Heart left ventricle (tissue), 16 donors: ENCODE measurements at regions not wholly inside any gene's neighbourhood (a gene's known extent, or its start where the extent isn't known, plus 50 kb on each side); places are given as distances from the start of the nearest gene placed in this dataset.
A peak's percentile ranks its signal among the peaks of the same experiment; 100 is the strongest.
"Not testable (repeated sequence)": the region's sequence is repeated elsewhere in the genome, so short reads cannot be mapped to it uniquely, and the experiment has no call there.

ENCODE experiments used
- ATAC-seq, 4 donors: fragments of 200-7000 bp; cut with Tn5 transposase; one replicate each; pipeline ENCODE4 v1.9.1; 2020 to 2022; ENCODE audit warnings: moderate library complexity in 4 of 4, mild to moderate bottlenecking in 3 of 4, moderate number of reproducible peaks in 1 of 4
- DNase-seq, 5 donors: peaks; one replicate each; pipeline ENCODE4 v3.0.0-alpha.2; 2020
- H3K27ac ChIP-seq, 12 donors: fragments of 200-600 bp; sonication (generic) in 4 of 12; one replicate each; pipeline versions ENCODE4 v1.5.0 to v1.8.0; 2016 to 2022; ENCODE audit warnings: mild to moderate bottlenecking in 2 of 12
- H3K27me3 ChIP-seq, 9 donors: fragments of 200-600 bp; sonication (generic) in 2 of 9; one replicate each; pipeline versions ENCODE4 v1.5.1 to v1.8.0; 2016 to 2022; ENCODE audit warnings: mild to moderate bottlenecking in 3 of 9
- H3K36me3 ChIP-seq, 9 donors: fragments of 200-600 bp; sonication (generic) in 2 of 9; one replicate each; pipeline versions ENCODE4 v1.5.0 to v1.8.0; 2018 to 2022; ENCODE audit warnings: mild to moderate bottlenecking in 2 of 9
- H3K4me1 ChIP-seq, 12 donors: fragments of 200-600 bp; sonication (generic) in 4 of 12; one replicate each; pipeline versions ENCODE4 v1.5.0 to v1.8.0; 2016 to 2022; ENCODE audit warnings: mild to moderate bottlenecking in 3 of 12
- H3K4me3 ChIP-seq, 12 donors: fragments of 200-600 bp; sonication (generic) in 4 of 12; one replicate each; pipeline versions ENCODE4 v1.5.0 to v1.8.0; 2017 to 2022; ENCODE audit warnings: mild to moderate bottlenecking in 9 of 12, moderate library complexity in 4 of 12
- H3K9me3 ChIP-seq, 12 donors: fragments of 200-600 bp; sonication (generic) in 4 of 12; one replicate each; pipeline versions ENCODE4 v1.5.0 to v1.8.0; 2016 to 2022; ENCODE audit warnings: mild to moderate bottlenecking in 1 of 12
- CTCF ChIP-seq, 12 donors: fragments of 200-600 bp; sonication (generic) in 4 of 12; IDR thresholded peaks; one replicate each; pipeline versions ENCODE4 v1.5.0 to v1.8.0; 2018 to 2022; ENCODE audit warnings: antibody characterized with exemption in 12 of 12, mild to moderate bottlenecking in 5 of 12
- POLR2A ChIP-seq, 2 donors: fragments of 450-650 bp; IDR thresholded peaks; one replicate each; pipeline ENCODE4 v1.6.1; 2017; ENCODE audit warnings: antibody characterized with exemption in 2 of 2, mild to moderate bottlenecking in 2 of 2, moderate library complexity in 2 of 2
- WGBS, 4 donors: extraction: QIAGEN DNeasy Blood & Tissue Kit in 2 of 4; methylation state at CpG; one replicate each; pipeline versions ENCODE4 v1.1.5 to v1.1.7; 2013 to 2018; 5-methylcytosine and 5-hydroxymethylcytosine counted together
- intact Hi-C, 10 donors: fragments of 100-400 bp; cut with DNase I; formaldehyde crosslinking; loops; one replicate each; pipeline versions ENCODE4 v1.11.1 to v1.14.2; 2022
- donor health status: ischemic (EF 13 %, LVEDD 7.1; RV severe dilation, severe dysfunction).
- donor health status: healthy with polysubstance abuse.
- donor health status: DM: no; HTN: yes; CAD: no.
- donor health status: DM: no; HTN: no; CAD: no.
- donor health status: ischemic (EF 25% LVEDD 6.9; RV normal size, moderate dysfunction).
- donor health status: ischemic (EF 25% LVEDD 5.7; RV mildly dilated, moderate dysfunction).
- donor health status: healthy.
- donor health status: DM: yes; HTN: yes; CAD: no.
- donor health status: ischemic (EF 35%, LVEDD 5.7; RV mildly dilated, moderate dysfunction).
- donor health status: nonischemic (EF 11% LVEDD 7.7; RV severe dilation, severe dysfunction).
- donor health status: DM: yes; HTN: yes; CAD: no.
- donor health status: PGD.
- donor health status: ischemic (EF 29% LVEDD 5.4; RV normal size, mild dysfunction).
- donor health status: nonischemic (EF 23%, LVEDD 6.1; RV moderate dilation, normal function).

- TF ChIP-seq CTCF (IDR thresholded peaks at IDR 0.05) (peak in 11 of 12 donors; percentile 18 to 52 (median 37)), POLR2A (IDR thresholded peaks at IDR 0.05) (no peak)
- Histone ChIP-seq H3K9me3 (no peaks in the 10 kb centered on the region), H3K36me3 (no peaks in the 10 kb centered on the region), H3K4me1 (no peaks in the 10 kb centered on the region), H3K27ac (no peak overlapping the region), H3K27me3 (peaks cover 0 to 6% (median 0%) of the 10 kb centered on the region in 9 donors), H3K4me3 (no peak overlapping the region)
- peak in 1 of 4 donors; percentile 36 for ATAC-seq
- DNase-seq = no peak
- WGBS, 4 donors = 10 to 21% (median 18%) methylated on average over 3 of the region's 3 CpGs
- intact Hi-C loops = loop anchor here in 1 of 10 donors (10.0 kb wide), 1 partner anchor 420 kb away; no protein-coding TSS in a partner anchor
These were observed 919.6 kb upstream of the DIAPH2 start for GRCh38 chrX:95764972-95765451.

GRCh38 chrX:95771198-95771597, 913.4 kb upstream of the DIAPH2 start:
- H3K4me3 ChIP-seq, H3K27ac ChIP-seq, ATAC-seq, H3K27me3 ChIP-seq, H3K36me3 ChIP-seq, intact Hi-C loops, H3K9me3 ChIP-seq, H3K4me1 ChIP-seq, DNase-seq: not testable (repeated sequence)
- WGBS, 4 donors = 83 to 89% (median 85%) methylated on average over 6 of the region's 6 CpGs

- Histone ChIP-seq H3K27ac (no peak overlapping the region), H3K36me3 (no peaks in the 10 kb centered on the region), H3K9me3 (no peaks in the 10 kb centered on the region), H3K4me1 (no peaks in the 10 kb centered on the region), H3K27me3 (no peaks in the 10 kb centered on the region), H3K4me3 (no peak overlapping the region)
- intact Hi-C loops = no loop called here
- no peak for TF ChIP-seq POLR2A (IDR thresholded peaks at IDR 0.05)
- TF ChIP-seq CTCF (IDR thresholded peaks at IDR 0.05) = no peak
- DNase-seq (no peak), ATAC-seq (no peak)
- 61 to 78% (median 74%) methylated on average over 1 of the region's 1 CpG for WGBS, 4 donors
These were observed 892.8 kb upstream of the DIAPH2 start for GRCh38 chrX:95791876-95792275.

GRCh38 chrX:95797344-95797743, 887.3 kb upstream of the DIAPH2 start:
- WGBS, 4 donors = 36 to 63% (median 53%) methylated on average over 1 of the region's 1 CpG
- Histone ChIP-seq H3K9me3 (no peaks in the 10 kb centered on the region), H3K27ac (no peak overlapping the region), H3K4me3 (no peak overlapping the region), H3K36me3 (no peaks in the 10 kb centered on the region), H3K4me1 (no peaks in the 10 kb centered on the region), H3K27me3 (peaks cover 0 to under 1% (median 0%) of the 10 kb centered on the region in 9 donors)
- ATAC-seq (no peak), DNase-seq (no peak)
- intact Hi-C loops = no loop called here
- no peak for TF ChIP-seq CTCF (IDR thresholded peaks at IDR 0.05)
- no peak for TF ChIP-seq POLR2A (IDR thresholded peaks at IDR 0.05)

- H3K4me3 ChIP-seq = no peak overlapping the region
- peaks cover 0 to 9% (median 0%) of the 10 kb centered on the region in 9 donors for H3K27me3 ChIP-seq
- no peaks in the 10 kb centered on the region for H3K4me1 ChIP-seq
- ATAC-seq = no peak
- no peaks in the 10 kb centered on the region for H3K9me3 ChIP-seq
- 84 to 86% (median 86%) methylated on average over 1 of the region's 1 CpG for whole genome bisulfite sequencing, 4 donors
- intact Hi-C loops = no loop called here
- TF ChIP-seq POLR2A (IDR thresholded peaks at IDR 0.05) (no peak), CTCF (IDR thresholded peaks at IDR 0.05) (peak in 3 of 12 donors; percentile 11 to 31 (median 17))
- no peaks in the 10 kb centered on the region for H3K36me3 ChIP-seq
- DNase-seq = no peak
- H3K27ac ChIP-seq = no peak overlapping the region
These were observed 860.8 kb upstream of the DIAPH2 start for GRCh38 chrX:95823796-95824195.
